ENCODE measurements at regions not wholly inside any gene's neighbourhood (a gene's known extent, or its start where the extent isn't known, plus 50 kb on each side); places are given as distances from the start of the nearest gene placed in this dataset.

DNA sequence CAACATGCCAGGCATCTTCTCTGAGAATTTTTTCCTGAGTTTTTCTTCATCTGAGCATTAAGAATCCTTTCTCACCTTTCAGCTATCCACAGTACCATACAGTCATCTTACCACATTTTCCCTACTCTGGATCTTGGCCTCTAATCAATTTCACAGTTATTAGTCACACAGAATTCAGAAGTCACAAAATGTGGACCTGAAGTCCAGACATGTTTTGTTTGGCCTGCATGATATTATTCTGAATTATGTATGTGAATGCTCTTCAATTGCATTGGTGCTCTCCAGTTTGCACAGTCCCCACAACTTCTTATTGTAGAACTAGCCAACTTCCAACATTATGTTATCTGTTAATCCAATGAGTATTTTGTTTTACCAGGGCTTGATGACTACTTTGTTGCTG is 102.3 kb upstream of the GRIA3 start:
- TF ChIP-seq CREB1 (IDR thresholded peaks at IDR 0.05; ENCODE audit: low read depth) (no peak), YY1 (IDR thresholded peaks at IDR 0.05; ENCODE audit: low read depth) (no peak), TAF1 (IDR thresholded peaks at IDR 0.05; ENCODE audit: low read depth) (no peak), FOXM1 (IDR thresholded peaks at IDR 0.05; ENCODE audit: borderline replicate concordance, low read depth) (no peak), EP300 (IDR thresholded peaks at IDR 0.05; ENCODE audit: borderline replicate concordance) (no peak), CEBPB (IDR thresholded peaks at IDR 0.05) (no peak), EGR1 (IDR thresholded peaks at IDR 0.05) (no peak), ZBTB7A (IDR thresholded peaks at IDR 0.05; ENCODE audit: low read depth) (no peak), RAD21 (IDR thresholded peaks at IDR 0.05; ENCODE audit: low read depth) (no peak), TEAD4 (IDR thresholded peaks at IDR 0.05) (no peak)
- TF ChIP-seq, protein P1, sequence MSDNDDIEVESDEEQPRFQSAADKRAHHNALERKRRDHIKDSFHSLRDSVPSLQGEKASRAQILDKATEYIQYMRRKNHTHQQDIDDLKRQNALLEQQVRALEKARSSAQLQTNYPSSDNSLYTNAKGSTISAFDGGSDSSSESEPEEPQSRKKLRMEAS (IDR thresholded peaks at IDR 0.05): no peak
- TF ChIP-seq, protein P2, sequence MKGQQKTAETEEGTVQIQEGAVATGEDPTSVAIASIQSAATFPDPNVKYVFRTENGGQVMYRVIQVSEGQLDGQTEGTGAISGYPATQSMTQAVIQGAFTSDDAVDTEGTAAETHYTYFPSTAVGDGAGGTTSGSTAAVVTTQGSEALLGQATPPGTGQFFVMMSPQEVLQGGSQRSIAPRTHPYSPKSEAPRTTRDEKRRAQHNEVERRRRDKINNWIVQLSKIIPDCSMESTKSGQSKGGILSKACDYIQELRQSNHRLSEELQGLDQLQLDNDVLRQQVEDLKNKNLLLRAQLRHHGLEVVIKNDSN (IDR thresholded peaks at IDR 0.05): no peak

DNA sequence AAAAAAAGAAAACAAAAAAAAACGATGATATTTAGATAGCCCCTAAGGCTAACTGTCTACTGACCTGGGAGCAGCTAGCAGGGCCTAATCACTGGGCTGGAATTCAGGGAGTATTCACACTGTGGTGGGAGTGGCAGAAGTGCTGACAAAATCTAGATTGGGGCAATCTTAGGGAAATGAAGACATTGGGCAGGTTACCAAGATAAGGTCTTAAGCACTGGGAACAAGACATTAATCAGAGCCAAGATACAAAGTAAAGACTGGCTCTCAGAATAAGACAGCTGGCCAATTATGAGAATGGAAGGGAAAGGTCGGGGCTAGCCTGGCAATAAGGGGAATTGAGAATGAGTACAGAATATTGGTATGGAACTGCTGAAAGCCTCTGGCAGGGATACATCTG is 100.2 kb upstream of the GRIA3 start:
- TF ChIP-seq TCF12 (IDR thresholded peaks at IDR 0.05; ENCODE audit: low read depth): no peak
- no peak for TF ChIP-seq RAD21 (IDR thresholded peaks at IDR 0.05; ENCODE audit: low read depth)
- no peak for TF ChIP-seq EP300 (IDR thresholded peaks at IDR 0.05; ENCODE audit: borderline replicate concordance)
- TF ChIP-seq, protein P2 (IDR thresholded peaks at IDR 0.05): no peak
- no peak for TF ChIP-seq CREB1 (IDR thresholded peaks at IDR 0.05; ENCODE audit: low read depth)
- TF ChIP-seq EGR1 (IDR thresholded peaks at IDR 0.05): no peak
- TF ChIP-seq CEBPB (IDR thresholded peaks at IDR 0.05): no peak
- TF ChIP-seq NFIC (IDR thresholded peaks at IDR 0.05): no peak
- TF ChIP-seq, protein P3, sequence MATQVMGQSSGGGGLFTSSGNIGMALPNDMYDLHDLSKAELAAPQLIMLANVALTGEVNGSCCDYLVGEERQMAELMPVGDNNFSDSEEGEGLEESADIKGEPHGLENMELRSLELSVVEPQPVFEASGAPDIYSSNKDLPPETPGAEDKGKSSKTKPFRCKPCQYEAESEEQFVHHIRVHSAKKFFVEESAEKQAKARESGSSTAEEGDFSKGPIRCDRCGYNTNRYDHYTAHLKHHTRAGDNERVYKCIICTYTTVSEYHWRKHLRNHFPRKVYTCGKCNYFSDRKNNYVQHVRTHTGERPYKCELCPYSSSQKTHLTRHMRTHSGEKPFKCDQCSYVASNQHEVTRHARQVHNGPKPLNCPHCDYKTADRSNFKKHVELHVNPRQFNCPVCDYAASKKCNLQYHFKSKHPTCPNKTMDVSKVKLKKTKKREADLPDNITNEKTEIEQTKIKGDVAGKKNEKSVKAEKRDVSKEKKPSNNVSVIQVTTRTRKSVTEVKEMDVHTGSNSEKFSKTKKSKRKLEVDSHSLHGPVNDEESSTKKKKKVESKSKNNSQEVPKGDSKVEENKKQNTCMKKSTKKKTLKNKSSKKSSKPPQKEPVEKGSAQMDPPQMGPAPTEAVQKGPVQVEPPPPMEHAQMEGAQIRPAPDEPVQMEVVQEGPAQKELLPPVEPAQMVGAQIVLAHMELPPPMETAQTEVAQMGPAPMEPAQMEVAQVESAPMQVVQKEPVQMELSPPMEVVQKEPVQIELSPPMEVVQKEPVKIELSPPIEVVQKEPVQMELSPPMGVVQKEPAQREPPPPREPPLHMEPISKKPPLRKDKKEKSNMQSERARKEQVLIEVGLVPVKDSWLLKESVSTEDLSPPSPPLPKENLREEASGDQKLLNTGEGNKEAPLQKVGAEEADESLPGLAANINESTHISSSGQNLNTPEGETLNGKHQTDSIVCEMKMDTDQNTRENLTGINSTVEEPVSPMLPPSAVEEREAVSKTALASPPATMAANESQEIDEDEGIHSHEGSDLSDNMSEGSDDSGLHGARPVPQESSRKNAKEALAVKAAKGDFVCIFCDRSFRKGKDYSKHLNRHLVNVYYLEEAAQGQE (IDR thresholded peaks at IDR 0.05; ENCODE audit: low read depth): no peak
- TF ChIP-seq, protein P1 (IDR thresholded peaks at IDR 0.05): no peak
- TF ChIP-seq YY1 (IDR thresholded peaks at IDR 0.05; ENCODE audit: low read depth): no peak
- TF ChIP-seq TAF1 (IDR thresholded peaks at IDR 0.05; ENCODE audit: low read depth): no peak
- TF ChIP-seq FOXM1 (IDR thresholded peaks at IDR 0.05; ENCODE audit: borderline replicate concordance, low read depth): no peak

DNA sequence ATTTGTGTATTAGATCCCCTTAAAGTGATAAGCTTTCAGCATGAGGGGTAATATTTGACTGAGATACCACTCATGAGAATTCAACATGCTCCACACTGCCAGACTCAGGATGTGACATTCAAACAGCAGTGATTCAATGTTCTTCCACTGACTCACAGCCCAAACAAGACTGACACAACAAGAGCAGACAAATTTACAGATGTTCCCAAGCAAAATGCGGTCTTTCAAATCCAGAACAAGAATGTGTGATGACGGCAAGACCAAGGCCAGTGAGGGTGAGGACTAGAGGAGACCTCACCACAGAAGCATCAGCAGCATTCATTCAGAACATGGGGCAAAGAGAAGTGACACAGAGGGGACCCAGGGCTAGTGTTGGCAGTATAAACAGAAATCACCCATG is 99.3 kb upstream of the GRIA3 start:
- no peak for TF ChIP-seq TCF12 (IDR thresholded peaks at IDR 0.05; ENCODE audit: low read depth)
- TF ChIP-seq NFIC (IDR thresholded peaks at IDR 0.05): no peak
- TF ChIP-seq, protein P2 (IDR thresholded peaks at IDR 0.05): no peak
- TF ChIP-seq, protein P1 (IDR thresholded peaks at IDR 0.05): no peak
- no peak for TF ChIP-seq YY1 (IDR thresholded peaks at IDR 0.05; ENCODE audit: low read depth)
- no peak for TF ChIP-seq ZBTB7A (IDR thresholded peaks at IDR 0.05; ENCODE audit: low read depth)
- no peak for TF ChIP-seq CREB1 (IDR thresholded peaks at IDR 0.05; ENCODE audit: low read depth)
- TF ChIP-seq EP300 (IDR thresholded peaks at IDR 0.05; ENCODE audit: borderline replicate concordance): no peak
- TF ChIP-seq TAF1 (IDR thresholded peaks at IDR 0.05; ENCODE audit: low read depth): no peak
- TF ChIP-seq EGR1 (IDR thresholded peaks at IDR 0.05): no peak
- no peak for TF ChIP-seq RAD21 (IDR thresholded peaks at IDR 0.05; ENCODE audit: low read depth)
- TF ChIP-seq, protein P3 (IDR thresholded peaks at IDR 0.05; ENCODE audit: low read depth): no peak
- no peak for TF ChIP-seq FOXM1 (IDR thresholded peaks at IDR 0.05; ENCODE audit: borderline replicate concordance, low read depth)
- no peak for TF ChIP-seq CEBPB (IDR thresholded peaks at IDR 0.05)
- TF ChIP-seq TEAD4 (IDR thresholded peaks at IDR 0.05): no peak

DNA sequence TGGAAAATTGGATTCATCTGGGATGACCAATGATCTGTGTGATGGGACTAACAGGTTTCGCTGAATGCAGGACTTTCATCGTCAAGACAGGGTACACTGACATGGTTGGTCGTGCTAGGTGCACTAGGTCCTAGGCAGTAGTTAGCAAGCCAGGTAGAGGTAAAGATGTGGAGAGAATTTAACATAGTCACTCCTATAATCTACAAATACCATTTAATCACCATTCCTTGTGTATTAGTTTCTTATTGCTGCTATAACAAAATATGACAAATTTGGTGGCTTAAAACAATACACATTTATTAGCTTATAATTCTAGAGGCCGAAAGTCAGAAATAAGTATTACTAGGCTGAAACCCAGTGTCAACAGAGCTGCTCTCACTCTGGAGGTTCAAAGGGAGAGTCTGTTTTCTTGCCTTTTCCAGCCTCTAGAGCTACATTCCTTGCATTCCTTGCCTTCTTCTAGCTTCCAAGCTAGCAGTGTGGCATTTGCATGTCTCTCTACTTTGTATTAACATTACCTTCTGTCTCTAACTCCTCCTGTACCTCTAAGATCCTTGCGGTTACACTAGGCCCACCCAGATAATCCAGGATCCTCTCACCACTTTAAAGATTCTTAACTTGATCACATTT is 98.7 kb upstream of the GRIA3 start:
- TF ChIP-seq, protein P2 (IDR thresholded peaks at IDR 0.05): no peak
- TF ChIP-seq EGR1 (IDR thresholded peaks at IDR 0.05): no peak
- TF ChIP-seq CREB1 (IDR thresholded peaks at IDR 0.05; ENCODE audit: low read depth): no peak
- TF ChIP-seq, protein P3 (IDR thresholded peaks at IDR 0.05; ENCODE audit: low read depth): no peak
- no peak for TF ChIP-seq NFIC (IDR thresholded peaks at IDR 0.05)
- TF ChIP-seq YY1 (IDR thresholded peaks at IDR 0.05; ENCODE audit: low read depth): no peak
- no peak for TF ChIP-seq RAD21 (IDR thresholded peaks at IDR 0.05; ENCODE audit: low read depth)
- TF ChIP-seq TEAD4 (IDR thresholded peaks at IDR 0.05): no peak
- TF ChIP-seq TCF12 (IDR thresholded peaks at IDR 0.05; ENCODE audit: low read depth): no peak
- TF ChIP-seq, protein P1 (IDR thresholded peaks at IDR 0.05): no peak
- no peak for TF ChIP-seq EP300 (IDR thresholded peaks at IDR 0.05; ENCODE audit: borderline replicate concordance)
- no peak for TF ChIP-seq TAF1 (IDR thresholded peaks at IDR 0.05; ENCODE audit: low read depth)
- TF ChIP-seq ZBTB7A (IDR thresholded peaks at IDR 0.05; ENCODE audit: low read depth): no peak
- no peak for TF ChIP-seq CEBPB (IDR thresholded peaks at IDR 0.05)
- no peak for TF ChIP-seq FOXM1 (IDR thresholded peaks at IDR 0.05; ENCODE audit: borderline replicate concordance, low read depth)
